ENCODE measurements at regions not wholly inside any gene's neighbourhood (a gene's known extent, or its start where the extent isn't known, plus 50 kb on each side); places are given as distances from the start of the nearest gene placed in this dataset.
"Not testable (repeated sequence)": the region's sequence is repeated elsewhere in the genome, so short reads cannot be mapped to it uniquely, and the experiment has no call there.

DNA sequence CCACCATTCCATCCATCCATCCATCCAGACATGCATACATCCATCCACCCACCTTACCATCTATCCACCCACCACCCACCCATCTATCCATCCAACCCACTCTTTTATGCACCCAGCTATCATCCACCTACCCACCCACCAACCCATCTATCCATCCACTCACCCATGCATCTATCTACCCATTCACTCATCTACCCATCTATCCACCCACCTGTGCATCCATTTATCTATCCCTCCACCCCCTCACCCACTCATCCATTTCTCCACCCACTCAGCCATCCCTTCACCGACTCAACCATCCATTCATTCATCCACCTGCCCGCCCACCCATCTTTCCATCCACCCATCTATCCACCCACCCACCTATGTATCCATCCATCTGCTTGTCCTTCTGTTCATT, 186.4 kb upstream of the OSBPL11 start:
- not testable (repeated sequence) for DNase-seq; H3K36me3 Mint-ChIP-seq (ENCODE audit: low read depth); H3K4me3 Mint-ChIP-seq; H3K4me1 Mint-ChIP-seq; H3K27ac Mint-ChIP-seq; H3K9me3 Mint-ChIP-seq
- peaks cover 12% of the 10 kb centered on the region for H3K27me3 Mint-ChIP-seq (ENCODE audit: low read depth, poor library complexity)

DNA sequence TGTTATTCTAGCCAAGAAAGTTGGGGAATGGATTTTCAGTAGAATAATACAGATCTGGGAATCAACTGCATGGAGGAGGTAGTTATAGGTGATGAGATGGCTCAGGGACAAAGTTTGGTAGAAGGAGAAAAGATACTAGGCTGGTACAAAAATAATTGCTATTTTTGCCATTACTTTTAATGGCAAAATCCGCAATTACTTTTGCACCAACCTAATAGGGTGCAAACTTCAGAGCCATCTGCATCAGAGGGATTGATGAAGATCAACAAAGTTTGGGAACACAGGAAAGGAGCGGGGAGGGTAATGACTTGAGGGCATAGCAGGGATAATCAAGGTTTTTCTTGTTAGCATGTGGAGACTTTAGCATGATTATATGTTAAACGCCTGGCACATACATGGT, 178.7 kb upstream of the ROPN1B start:
- H3K4me3 Mint-ChIP-seq; DNase-seq; H3K36me3 Mint-ChIP-seq (ENCODE audit: low read depth); H3K27ac Mint-ChIP-seq; H3K4me1 Mint-ChIP-seq: not testable (repeated sequence)
- Mint-ChIP-seq H3K27me3 (ENCODE audit: low read depth, poor library complexity) (peaks cover 16% of the 10 kb centered on the region), H3K9me3 (peaks cover 19% of the 10 kb centered on the region)

DNA sequence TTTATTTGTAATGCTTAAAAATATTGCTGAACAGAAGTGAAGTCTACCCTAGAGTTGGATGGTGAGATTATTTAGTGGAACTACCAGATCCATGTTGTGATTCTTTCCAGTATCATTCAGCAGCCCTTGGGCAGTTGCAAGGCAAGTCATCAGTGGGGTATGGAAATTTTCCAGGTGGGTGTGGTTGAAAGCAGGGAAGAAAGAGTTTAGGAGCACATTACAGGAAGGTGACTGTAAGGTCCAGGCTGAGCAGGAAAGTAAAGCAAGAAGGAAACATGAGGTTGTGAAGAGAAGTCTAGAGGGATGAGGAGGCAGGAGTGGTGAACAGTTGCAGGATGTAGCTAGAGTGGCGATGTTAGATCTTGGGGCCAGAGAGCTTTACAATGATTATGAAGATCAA, 178.0 kb upstream of the ROPN1B start:
- Mint-ChIP-seq H3K9me3 (peaks cover 19% of the 10 kb centered on the region), H3K27me3 (ENCODE audit: low read depth, poor library complexity) (peaks cover 19% of the 10 kb centered on the region)
- DNase-seq; H3K4me3 Mint-ChIP-seq; H3K36me3 Mint-ChIP-seq (ENCODE audit: low read depth); H3K27ac Mint-ChIP-seq; H3K4me1 Mint-ChIP-seq: not testable (repeated sequence)

DNA sequence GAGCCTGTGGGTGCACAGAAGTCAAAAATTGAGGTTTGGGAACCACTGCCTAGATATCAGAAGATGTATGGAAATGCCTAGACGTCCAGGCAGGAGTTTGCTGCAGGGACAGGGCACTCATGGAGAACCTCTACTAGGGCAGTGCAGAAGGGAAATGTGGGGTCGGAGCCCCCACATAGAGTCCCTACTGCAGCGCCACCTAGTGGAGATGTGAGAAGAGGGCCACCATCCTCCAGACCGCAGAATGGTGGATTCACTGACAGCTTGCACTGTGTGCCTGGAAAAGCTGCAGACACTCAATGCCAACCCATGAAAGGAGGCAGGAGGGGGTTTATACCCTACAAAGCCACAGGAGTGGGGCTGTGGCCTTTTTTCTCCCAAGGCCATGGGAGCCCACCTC, 159.0 kb upstream of the ROPN1B start:
- not testable (repeated sequence) for DNase-seq; H3K4me3 Mint-ChIP-seq; H3K27me3 Mint-ChIP-seq (ENCODE audit: low read depth, poor library complexity); H3K27ac Mint-ChIP-seq; H3K4me1 Mint-ChIP-seq
- peaks cover 82% of the 10 kb centered on the region for H3K9me3 Mint-ChIP-seq
- peaks cover 14% of the 10 kb centered on the region for H3K36me3 Mint-ChIP-seq (ENCODE audit: low read depth)

DNA sequence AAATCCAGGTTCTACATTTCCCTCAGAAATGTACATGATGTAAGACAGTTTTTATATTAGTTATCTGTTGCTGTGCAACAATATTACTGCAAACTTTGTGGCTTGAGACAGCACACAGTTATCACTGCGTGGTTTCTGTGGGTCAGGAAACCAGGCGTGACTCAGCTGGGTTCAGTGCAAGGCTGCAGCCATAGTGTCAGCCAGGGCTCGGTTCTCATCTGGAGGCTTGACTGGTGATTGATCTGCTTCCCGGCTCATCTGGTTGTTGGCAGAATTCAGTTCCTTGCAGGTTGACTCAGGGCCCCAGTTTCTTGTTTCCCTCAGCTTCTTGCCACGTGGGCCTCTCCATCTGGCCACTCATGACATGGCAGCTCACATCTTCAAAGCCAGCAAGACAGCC, 146.8 kb upstream of the ROPN1B start:
- not testable (repeated sequence) for H3K36me3 Mint-ChIP-seq (ENCODE audit: low read depth); H3K4me1 Mint-ChIP-seq; H3K4me3 Mint-ChIP-seq; H3K27ac Mint-ChIP-seq; H3K27me3 Mint-ChIP-seq (ENCODE audit: low read depth, poor library complexity); DNase-seq
- H3K9me3 Mint-ChIP-seq, result peaks cover 40% of the 10 kb centered on the region

DNA sequence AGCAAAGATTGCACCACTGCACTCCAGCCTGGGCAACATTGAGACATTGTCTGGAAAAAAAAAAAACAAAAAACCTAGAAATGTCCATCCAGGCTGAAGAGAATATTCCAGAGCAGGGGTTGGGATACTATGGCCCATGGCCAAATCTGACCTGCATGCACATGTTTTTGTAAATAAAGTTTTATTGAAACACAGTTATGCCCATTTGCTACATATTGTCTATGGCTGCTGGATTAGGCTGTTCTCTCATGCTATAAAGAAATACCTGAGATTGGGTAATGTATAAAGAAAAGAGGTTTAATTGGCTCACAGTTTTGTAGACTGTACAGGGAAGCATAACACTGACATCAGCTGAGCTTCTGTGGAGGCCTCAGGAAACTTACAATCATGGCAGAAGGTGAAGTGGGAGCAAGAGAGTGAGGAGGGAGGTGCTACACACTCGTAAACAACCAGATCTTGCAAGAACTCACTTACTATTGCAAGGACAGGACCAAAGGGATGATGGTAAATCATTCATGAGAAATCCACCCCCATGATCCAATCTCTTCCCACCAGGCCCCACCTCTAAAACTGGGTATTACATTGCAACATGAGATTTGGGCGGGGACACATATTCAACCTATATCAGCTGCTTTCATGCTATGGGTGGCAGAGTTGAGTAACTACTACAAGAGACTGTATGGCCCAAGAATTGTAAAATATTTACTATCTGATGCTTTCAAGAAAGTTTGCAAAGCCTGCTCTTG, 137.8 kb upstream of the ROPN1B start:
- Mint-ChIP-seq H3K36me3 (ENCODE audit: low read depth) (peaks cover 15% of the 10 kb centered on the region), H3K9me3 (peaks cover 34% of the 10 kb centered on the region), H3K4me1 (peaks cover 35% of the 10 kb centered on the region)
- not testable (repeated sequence) for H3K27me3 Mint-ChIP-seq (ENCODE audit: low read depth, poor library complexity); H3K27ac Mint-ChIP-seq; DNase-seq; H3K4me3 Mint-ChIP-seq

DNA sequence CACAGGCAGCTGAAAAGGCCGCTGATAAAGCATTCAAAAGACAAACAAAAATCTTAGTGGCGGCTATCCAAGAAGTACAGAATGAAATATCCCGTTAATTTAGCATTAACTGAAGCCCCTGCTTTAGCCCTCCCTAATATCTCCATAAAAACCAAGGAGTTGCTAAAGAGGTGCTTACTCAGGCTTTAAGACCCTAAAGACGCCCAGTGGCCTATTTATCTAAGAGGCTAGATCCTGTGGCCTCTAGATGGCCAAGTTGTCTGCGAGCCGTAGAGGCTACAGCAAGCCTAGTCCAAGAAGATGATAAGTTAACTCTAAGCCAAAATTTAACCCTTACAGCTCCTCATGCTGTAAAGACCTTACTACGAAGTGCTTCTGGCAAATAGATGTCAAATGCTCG, 133.4 kb upstream of the ROPN1B start:
- DNase-seq; H3K27ac Mint-ChIP-seq; H3K36me3 Mint-ChIP-seq (ENCODE audit: low read depth); H3K4me3 Mint-ChIP-seq; H3K9me3 Mint-ChIP-seq; H3K27me3 Mint-ChIP-seq (ENCODE audit: low read depth, poor library complexity): not testable (repeated sequence)
- peaks cover 66% of the 10 kb centered on the region for H3K4me1 Mint-ChIP-seq

DNA sequence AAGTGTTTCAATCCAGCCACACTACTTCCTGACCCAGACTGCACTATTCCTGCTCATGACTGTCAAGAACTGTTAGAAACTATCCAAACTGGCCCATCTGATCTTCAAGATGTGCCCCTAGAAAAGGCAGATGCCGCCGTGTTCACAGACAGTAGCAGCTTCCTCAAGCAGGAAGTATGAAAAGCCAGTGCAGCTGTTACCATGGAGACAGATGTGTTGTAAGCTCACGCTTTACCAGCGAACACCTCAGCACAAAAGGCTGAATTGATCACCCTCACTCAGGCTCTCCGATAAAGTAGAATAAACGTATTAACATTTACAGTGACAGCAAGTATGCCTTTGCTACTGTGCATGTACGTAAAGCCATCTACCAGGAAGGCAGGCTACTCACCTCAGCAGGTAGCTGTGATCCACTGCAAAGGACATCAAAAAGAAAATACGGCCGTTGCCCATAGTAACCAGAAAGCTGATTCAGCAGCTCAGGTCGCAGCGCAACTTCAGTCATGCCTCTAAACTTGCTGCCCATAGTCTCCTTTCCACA, 132.9 kb upstream of the ROPN1B start:
- DNase-seq, result peak; percentile 13
- H3K9me3 Mint-ChIP-seq; H3K36me3 Mint-ChIP-seq (ENCODE audit: low read depth); H3K4me3 Mint-ChIP-seq; H3K27me3 Mint-ChIP-seq (ENCODE audit: low read depth, poor library complexity): not testable (repeated sequence)
- Mint-ChIP-seq H3K27ac (peak overlapping the region; percentile 52), H3K4me1 (peaks cover 66% of the 10 kb centered on the region)

DNA sequence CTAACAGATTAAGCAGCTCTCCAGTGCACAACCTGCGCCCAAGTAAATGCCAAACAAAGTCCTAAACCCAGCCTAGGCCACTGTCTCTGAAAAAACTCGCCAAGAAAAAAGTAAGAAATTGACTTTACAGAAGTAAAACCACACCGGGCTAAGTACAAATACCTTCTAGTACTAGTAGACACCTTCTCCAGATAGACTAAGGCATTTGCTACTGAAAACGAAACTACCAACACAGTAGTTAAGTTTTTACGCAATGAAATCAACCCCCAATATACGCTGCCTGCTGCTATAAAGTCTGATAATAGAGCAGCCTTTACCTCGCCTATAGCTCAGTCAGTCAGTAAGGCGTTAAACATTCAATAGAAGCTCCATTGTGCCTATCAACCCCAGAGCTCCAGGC, 132.2 kb upstream of the ROPN1B start:
- H3K27ac Mint-ChIP-seq; H3K9me3 Mint-ChIP-seq; H3K27me3 Mint-ChIP-seq (ENCODE audit: low read depth, poor library complexity); H3K4me3 Mint-ChIP-seq; DNase-seq; H3K36me3 Mint-ChIP-seq (ENCODE audit: low read depth): not testable (repeated sequence)
- peaks cover 66% of the 10 kb centered on the region for H3K4me1 Mint-ChIP-seq

DNA sequence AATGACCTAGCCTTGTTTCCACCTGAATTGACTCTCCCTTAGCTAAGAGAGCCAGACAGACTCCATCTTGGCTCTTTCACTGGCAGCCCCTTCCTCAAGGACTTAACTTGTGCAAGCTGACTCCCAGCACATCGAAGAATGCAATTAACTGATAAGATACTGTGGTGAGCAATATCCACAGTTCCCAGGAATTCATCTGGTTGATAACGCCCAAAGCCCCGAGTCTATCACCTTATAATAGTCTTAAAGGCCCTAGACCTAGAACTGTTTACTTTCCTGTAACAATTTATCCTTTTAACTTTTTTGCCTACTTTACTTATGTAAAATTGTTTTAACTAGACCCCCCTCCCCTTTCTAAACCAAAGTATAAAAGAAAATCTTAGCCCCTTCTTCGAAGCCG, 130.1 kb upstream of the ROPN1B start:
- not testable (repeated sequence) for H3K27me3 Mint-ChIP-seq (ENCODE audit: low read depth, poor library complexity); H3K36me3 Mint-ChIP-seq (ENCODE audit: low read depth); H3K27ac Mint-ChIP-seq; H3K4me3 Mint-ChIP-seq; H3K9me3 Mint-ChIP-seq; DNase-seq
- peaks cover 51% of the 10 kb centered on the region for H3K4me1 Mint-ChIP-seq

DNA sequence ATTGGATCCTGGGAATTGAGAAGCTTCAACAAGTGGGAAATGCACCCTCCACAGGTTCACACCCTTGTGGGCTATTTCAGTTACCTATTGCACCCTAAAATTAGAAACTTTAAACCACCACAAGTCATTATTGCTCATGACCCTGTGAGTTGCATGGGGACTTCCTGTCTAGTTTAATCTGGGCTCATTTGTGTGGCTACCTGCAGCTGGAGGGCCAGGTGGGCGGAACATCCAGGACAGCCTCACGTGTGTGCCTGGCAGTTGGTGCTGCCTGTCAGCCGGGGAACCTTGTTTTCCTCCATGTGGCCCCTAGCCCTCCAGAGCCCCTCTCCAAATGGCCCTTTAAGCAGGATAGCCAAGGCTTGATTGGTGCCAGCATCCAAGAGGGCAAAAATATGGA, 128.5 kb upstream of the ROPN1B start:
- H3K27me3 Mint-ChIP-seq (ENCODE audit: low read depth, poor library complexity); H3K27ac Mint-ChIP-seq; H3K9me3 Mint-ChIP-seq; H3K36me3 Mint-ChIP-seq (ENCODE audit: low read depth); DNase-seq; H3K4me3 Mint-ChIP-seq: not testable (repeated sequence)
- H3K4me1 Mint-ChIP-seq, result peaks cover 38% of the 10 kb centered on the region

DNA sequence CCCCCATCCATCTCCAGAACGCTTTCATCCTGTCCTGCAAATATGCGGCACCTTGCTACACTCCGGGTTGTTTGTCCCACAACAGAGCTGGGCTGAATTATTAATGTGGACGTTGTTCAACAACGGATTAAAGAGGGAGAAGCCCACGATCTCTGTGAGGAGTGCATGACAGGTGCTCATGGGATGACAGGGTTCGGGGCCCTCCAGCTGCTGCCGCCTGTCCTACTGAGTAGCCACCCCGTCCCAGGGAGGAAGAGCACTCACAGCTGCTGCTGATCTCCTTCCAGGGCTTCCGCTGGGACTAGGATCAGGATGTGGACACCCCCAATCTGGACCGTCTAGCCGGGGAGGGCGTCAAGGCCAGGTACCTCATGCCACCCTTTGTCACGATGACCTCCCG, 121.0 kb upstream of the ROPN1B start:
- H3K36me3 Mint-ChIP-seq (ENCODE audit: low read depth), result peaks cover 34% of the 10 kb centered on the region
- peaks cover 49% of the 10 kb centered on the region for H3K9me3 Mint-ChIP-seq

DNA sequence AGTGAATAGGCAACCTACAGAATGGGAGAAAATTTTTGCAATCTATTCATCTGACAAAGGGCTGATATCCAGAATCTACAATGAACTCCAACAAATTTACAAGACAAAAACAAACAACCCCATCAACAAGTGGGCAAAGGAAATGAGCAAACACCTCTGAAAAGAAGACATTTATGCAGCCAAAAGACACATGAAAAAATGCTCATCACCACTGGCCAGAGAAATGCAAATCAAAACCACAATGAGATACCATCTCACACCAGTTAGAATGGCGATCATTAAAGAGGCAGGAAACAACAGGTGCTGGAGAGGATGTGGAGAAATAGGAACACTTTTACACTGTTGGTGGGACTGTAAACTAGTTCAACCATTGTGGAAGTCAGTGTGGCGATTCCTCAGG, 114.0 kb upstream of the ROPN1B start:
- peaks cover 26% of the 10 kb centered on the region for H3K36me3 Mint-ChIP-seq (ENCODE audit: low read depth)
- not testable (repeated sequence) for H3K4me1 Mint-ChIP-seq

More for the DNA sequence above, 121.0 kb upstream of the ROPN1B start:
- not testable (repeated sequence) for DNase-seq; H3K4me1 Mint-ChIP-seq; H3K27me3 Mint-ChIP-seq (ENCODE audit: low read depth, poor library complexity); H3K27ac Mint-ChIP-seq; H3K4me3 Mint-ChIP-seq

DNA sequence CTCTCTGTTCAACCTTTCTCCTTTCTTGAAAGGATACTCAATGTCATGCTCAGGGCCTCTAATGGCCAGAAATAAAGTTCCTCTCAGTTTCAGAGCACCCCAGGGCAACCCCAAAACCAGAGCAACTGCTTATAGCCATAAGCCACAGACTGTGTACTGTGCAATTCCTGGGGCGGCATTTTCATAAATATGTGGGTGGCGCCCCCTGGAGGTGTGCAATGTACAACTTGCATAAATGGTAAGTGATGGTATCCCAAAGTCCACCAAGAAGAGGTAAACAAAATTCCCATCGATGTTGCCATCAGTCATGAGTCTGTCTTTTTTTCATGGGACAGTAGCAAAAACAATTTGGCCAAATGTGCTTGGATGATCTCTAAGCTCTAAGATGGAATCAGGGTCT, 108.4 kb upstream of the ROPN1B start:
- H3K36me3 Mint-ChIP-seq (ENCODE audit: low read depth), result peaks cover 22% of the 10 kb centered on the region
- DNase-seq; H3K9me3 Mint-ChIP-seq; H3K27ac Mint-ChIP-seq; H3K4me1 Mint-ChIP-seq; H3K4me3 Mint-ChIP-seq; H3K27me3 Mint-ChIP-seq (ENCODE audit: low read depth, poor library complexity): not testable (repeated sequence)

More for the DNA sequence above, 114.0 kb upstream of the ROPN1B start:
- H3K27ac Mint-ChIP-seq; DNase-seq; H3K27me3 Mint-ChIP-seq (ENCODE audit: low read depth, poor library complexity); H3K4me3 Mint-ChIP-seq: not testable (repeated sequence)
- H3K9me3 Mint-ChIP-seq, result peaks cover 47% of the 10 kb centered on the region

DNA sequence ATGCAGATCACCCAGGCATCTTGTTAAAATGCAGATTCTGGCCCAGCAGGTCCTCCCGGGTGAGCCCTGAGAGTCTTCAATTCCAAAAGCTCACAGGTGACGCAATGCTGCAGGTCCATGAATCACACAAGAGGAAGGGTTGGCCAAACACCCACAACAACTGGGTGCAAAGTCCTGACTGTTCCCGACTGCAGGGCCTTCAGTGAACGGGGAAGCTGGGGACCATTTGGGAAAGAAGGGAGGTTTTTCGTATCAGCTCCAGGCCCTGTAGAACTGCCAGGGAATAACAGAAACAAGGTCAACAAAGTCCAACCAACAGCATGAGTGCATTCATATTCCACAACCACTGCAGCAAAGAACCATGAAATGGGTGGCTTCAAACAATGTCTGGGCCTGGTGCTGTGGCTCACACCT, 106.1 kb upstream of the ROPN1B start:
- not testable (repeated sequence) for DNase-seq; H3K9me3 Mint-ChIP-seq; H3K4me1 Mint-ChIP-seq; H3K27me3 Mint-ChIP-seq (ENCODE audit: low read depth, poor library complexity); H3K4me3 Mint-ChIP-seq; H3K27ac Mint-ChIP-seq
- peaks cover 22% of the 10 kb centered on the region for H3K36me3 Mint-ChIP-seq (ENCODE audit: low read depth)

All from nephron progenitor cell (in vitro differentiated cells).